Medulla oblongata (tissue), 1 donor: ENCODE measurements at regions not wholly inside any gene's neighbourhood (a gene's known extent, or its start where the extent isn't known, plus 50 kb on each side); places are given as distances from the start of the nearest gene placed in this dataset.

Source experiments
- DNase-seq: peaks from one replicate; pipeline ENCODE4 v3.0.0-alpha.2; 2015; ENCODE audit errors: extremely low spot score

DNA sequence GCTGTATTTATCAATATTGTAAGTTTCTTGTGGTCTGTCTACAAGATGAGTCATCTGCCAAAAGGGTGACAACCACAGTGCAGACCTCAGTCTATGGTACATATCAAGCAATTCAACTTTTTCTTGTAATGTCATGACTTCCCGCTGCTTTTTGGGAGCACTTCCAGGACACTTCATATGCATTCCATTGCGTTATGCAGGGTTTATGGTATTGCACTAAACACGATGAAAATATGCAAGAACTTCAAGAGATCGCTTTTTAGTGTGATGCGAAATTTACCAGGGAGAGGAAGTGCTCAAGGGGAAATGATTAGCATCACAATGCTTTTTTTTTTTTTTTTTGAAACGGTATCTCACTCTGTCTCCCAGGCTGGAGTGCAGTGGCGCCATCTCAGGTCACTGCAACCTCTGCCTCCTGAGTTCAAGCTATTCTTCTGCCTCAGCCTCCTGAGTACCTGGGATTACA, 166.5 kb downstream of the TFAP2A start:
- DNase-seq, result no peak

DNA sequence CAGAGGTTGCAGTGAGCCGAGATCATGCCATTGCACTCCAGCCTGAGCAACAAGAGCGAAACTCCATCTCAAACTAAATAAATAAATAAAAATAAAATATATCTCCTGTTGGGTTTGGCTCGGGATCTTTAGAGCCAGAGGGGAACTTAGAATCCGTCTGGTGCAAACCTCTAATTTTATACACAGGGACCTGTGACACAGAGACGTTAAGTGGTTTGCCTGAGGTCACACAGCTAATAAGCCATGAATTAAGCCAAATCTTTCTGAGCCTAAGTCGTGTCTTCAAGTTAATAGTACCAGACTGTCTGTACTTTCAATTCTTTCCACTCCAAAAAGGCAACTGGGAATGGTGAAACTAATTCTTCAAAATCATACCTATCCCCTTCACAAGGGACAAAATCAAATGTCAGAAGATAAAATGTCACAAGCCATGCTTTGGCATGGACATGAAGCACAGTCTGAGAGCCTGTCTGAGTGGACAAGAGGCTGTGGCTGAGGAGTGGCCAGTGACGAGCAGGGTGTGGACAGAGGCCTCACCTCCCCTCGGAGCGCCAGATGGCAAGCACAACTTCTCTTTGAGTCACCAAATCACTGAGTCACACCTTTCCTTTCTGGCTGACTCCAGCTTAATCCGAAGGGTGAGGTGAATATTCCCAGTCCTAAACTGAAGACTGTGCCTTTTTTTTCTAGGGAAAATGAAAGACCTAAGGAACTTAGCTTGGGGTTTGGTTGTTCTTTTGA, 177.4 kb downstream of the TFAP2A start:
- no peak for DNase-seq

DNA sequence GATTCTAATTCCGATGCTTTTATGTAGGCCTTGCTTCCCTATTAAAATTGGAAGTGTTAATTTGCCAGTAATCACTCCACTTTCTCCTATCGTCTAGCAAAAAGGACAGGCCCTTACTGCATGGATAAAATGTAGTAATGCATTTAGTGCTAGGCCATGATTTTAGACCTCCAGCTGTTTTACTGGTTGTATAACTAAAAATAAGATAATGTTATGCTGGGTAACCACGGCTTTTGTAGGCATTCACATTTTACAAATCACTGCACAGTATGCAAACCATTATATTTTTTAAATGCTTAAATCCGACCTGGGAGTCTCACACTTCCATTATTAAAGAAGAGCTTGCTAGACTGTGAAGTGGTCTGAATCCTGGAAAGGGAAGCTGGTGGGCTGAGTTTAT, 179.5 kb downstream of the TFAP2A start:
- DNase-seq, result no peak

DNA sequence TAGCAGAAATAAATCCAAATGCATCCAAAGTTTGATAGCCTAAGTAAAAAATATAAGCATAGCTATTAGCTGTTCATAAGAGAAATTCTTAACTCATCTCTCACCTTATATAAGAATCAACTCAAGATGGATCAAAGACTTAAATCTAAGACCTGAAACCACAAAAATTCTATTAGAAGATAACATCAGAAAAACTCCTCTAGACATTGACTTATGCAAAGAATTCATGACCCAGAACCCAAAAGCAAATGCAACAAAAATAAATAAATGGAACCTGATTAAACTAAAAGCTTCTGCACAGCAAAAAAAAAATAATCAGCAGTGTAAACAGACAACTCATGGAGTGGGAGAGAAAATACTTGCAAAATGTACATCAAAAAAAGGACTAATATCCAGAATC, 184.3 kb downstream of the TFAP2A start:
- DNase-seq, result no peak

DNA sequence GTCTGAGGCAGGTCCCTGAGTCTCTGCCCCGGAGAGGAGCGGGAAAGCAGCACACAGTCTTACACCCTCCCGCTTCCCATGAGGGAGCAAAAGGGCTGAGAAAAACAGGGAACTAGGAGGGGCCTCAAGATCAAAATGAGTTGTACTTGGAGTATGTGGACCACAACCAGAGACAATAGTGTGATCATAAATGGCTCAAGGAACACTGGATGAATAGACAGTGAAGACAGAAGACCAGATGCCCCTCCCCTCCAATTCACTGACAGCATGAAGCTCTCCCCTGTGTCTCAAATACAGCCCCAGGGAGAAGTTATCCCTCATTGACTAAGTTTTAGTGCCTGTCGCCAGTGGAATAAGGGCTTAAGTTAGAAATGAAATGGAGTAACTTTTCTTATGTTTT, 191.0 kb downstream of the TFAP2A start:
- no peak for DNase-seq

DNA sequence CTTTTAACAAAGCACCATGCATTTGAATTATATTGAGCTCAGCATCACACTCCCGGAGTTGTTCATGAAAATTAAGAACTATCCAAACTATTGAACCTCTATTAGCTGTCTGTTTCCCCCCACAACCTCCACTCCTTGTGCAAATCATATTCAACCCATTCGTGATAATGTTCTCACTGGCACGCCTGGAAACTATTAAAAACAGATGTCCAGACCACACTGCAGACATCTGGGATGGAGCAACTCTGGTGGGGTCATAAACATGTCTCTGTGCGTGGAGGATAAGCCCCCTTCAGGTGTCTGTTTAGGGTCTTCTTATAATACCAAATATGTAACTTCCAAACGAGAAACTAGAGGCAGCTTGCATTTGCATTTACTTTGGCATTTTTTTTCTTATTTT, 193.7 kb downstream of the TFAP2A start:
- no peak for DNase-seq

DNA sequence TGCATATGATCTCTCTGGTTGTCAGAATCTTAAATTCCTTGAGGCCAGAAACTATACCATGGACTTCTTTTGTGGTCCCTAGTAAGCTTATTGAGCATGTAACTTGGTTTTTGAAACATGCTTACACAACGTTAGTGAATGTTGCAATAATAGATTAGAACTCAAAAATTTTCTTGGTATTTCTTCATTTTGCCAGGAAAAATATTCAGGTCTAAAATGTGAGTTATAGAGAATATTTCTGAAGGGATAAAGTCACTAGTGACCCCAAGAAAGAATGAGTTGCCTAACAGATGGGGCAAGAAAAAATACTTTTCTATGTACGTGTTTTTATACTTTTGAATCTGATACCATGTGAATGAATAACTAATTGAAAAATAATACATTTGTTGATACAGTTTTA, 195.4 kb downstream of the TFAP2A start:
- DNase-seq, result no peak

DNA sequence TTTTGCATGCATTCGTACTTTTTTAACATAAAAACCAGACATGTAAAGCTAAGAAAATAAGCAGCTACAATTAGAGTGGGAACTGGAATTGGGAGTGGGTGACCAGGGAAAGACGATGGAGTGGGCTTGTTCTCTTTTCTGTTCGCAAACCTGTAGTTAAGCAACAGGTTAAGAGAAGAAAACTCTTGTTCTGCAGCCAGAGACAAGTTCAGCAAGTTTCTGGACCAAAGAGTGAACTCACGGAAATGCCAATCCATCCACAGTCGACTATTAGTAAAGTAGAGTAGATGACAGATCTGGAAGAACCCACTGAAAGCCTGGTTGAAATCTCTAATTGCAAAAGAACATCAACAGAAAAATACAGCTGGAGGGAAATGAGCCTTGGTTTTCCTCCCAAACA, 197.8 kb downstream of the TFAP2A start:
- no peak for DNase-seq

DNA sequence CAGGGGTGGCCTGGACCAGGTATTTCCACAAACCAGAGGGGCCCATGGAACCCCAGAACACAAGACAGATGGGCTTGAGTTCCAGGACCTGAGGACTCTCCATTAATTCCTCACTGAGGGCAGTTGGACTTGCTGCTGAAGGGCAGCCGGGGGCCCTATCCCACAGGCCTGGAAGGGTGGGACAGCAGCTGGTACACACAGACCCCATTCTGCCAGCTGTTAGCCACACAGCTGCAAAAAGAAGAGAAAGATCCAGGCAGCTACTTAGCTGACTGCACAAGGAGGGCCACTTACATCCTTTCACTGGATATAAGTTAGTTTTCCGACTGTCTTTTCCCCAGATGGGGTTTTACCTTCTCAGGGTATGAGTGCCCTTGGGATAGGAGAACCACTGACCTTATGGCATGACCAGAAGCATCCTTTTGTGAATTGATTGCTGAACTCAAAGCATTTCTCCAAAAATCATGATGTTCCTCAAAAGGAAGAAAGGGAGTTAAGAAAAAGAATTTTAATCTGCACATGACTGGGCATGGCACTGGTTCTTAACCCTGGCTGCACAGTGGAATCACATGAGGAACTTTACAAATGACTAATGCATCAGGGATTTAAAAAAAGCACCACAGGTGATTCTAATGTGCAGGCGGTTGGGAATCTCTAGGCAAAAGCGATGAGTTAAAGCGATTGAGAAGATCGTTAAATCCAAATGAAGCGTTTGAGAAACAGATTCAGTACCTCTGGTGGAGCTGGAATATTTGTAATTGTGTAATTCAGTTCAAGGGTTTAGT, 199.4 kb downstream of the TFAP2A start:
- no peak for DNase-seq

DNA sequence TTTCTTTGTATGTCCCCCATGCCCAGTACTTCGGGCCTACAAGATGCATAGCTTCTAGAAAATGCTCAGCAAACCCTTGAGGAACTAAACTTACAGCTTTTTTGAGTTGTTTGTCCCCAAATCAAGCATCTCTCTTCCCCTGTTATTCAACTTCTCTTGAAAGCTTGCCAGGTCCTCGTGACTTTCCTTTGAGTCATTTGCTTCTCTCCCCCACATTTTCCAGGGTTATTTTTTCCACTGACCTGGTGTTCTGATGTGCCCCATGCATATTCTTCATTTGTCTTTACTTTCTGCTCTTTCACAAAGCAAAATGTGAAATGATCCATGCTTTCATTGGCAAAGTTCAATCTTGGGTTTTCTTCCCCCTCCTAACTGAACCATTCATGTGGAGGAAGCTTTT, 204.8 kb downstream of the TFAP2A start:
- DNase-seq, result peak; percentile 72

DNA sequence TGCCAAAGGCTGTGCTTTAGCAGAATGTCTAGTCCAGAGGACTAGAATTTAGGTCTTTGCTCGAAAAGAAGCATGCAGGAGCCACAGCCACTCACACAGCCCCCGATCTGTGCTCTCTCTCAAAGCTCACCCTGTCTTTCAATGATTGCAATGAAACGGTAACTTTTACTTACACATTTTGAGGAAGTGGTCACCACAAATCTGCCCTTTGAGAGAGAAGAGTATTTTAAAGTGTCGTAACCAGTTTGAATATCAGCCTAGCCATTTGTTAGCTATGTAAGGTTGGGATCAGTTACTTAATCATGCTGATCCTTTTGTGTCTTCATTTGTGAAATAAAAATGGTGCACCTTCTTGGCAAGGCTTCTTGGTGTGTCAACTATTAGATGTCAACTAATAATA, 209.0 kb downstream of the TFAP2A start:
- peak; percentile 64 for DNase-seq

DNA sequence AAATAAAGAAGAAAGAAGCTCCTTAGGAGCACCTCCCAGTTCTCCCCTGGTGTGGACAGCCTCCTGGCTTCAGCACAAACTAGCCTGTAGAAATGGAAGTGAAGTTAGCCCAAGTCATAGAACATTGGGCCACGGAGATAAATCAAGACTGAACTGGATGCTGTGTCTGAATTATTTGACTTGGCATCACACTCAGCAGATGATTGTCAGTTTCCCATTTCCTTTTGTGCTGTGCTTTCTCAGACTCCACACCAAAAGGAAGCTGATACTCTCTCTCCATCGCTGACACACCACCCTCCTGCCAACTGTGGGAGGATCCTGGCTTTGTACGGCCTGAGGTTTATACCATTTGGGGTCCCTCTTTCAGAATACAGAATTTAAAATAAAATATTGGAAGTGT, 209.8 kb downstream of the TFAP2A start:
- peak; percentile 13 for DNase-seq

DNA sequence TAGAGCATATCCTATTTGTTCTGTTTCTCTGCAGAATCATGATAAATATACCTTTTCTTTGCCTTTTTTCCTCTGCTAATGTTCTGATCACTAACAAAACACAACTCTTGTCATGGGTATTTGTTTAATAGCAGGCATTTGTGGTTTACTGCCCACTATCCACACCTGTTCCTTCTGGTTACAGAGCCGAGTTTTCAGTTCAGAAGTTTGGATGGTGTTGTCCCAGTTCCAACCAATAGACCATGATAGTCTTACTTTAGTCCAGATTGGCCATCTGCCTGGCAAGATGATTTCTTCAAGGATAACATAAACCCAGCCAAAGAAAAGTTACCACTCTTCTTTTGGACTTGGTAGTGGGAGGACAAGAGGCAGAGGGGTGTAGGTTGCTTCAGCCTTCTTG, 211.2 kb downstream of the TFAP2A start:
- DNase-seq, result no peak

DNA sequence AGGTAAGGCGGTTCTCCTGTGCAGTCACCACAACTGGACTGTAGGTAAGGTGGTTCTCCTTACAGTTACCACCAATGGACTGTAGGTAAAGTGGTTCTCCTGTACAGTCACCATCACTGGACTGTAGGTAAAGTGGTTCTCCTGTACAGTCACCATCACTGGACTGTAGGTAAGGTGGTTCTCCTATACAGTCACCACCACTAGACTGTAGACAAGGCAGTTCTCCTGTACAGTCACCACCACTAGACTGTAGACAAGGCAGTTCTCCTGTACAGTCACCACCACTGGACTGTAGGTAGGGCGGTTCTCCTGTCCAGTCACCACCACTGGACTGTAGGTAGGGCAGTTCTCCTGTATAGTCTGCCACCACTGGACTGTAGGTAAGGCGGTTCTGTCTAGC, 212.3 kb downstream of the TFAP2A start:
- DNase-seq, result no peak

DNA sequence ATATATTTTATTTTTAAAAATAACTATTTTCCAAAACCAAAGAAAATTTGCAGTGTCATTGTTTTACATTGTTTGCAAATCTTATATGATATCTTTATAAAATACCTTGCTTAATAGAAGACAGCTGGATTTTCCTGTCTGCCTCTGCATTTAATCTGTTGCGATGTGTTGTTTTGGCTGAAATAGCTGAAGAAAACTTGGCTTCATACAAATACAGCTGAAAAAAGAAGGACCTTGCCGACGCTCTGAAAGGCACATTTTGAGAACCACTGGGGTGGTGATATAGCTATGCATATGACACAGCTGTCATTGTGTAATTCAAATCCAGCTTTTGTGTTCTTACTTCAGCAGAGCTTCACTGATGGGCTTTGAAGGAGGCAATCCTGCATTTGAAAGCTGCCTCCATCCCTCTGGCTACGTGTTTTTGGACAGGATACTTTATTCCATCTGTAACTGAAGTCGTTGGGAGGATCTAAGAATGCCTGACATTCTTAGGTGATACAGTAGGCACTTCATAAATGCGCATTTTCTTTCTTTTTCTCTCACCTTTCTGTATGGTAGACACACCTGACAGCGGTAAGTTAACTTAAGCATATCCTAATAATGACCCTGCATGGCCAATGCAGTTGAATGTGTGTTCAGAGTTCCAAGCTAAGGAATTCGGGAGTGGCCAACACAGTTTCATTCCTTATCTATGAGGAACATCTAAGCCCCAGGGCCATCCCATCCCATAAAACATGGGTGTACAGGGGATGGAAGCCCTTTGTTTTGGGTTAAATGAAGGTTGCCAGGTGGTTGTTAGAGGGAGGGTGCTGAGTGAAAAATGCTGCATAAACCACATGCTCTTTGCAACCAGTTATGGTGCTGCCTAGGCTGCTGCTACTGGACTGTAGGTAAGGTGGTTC, 213.0 kb downstream of the TFAP2A start:
- no peak for DNase-seq

DNA sequence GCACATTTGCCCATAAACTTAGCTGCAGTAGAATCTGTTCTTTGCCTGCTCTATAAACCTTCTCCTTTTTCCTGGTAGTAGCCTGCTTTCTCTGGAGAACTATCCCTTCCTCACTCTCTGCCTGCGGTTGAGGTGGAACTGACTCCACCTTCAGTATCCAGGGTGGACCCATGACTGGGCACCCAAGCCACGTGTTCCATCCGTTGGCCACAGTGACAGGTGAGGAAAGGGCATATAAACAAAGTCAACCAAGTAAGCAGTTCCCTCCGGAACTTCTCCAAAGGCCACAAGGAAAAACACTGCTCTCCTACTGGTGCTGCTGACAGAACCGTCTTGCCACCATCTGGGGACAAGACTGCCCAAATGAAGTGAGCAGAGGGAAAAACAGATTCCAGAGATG, 218.8 kb downstream of the TFAP2A start:
- no peak for DNase-seq

DNA sequence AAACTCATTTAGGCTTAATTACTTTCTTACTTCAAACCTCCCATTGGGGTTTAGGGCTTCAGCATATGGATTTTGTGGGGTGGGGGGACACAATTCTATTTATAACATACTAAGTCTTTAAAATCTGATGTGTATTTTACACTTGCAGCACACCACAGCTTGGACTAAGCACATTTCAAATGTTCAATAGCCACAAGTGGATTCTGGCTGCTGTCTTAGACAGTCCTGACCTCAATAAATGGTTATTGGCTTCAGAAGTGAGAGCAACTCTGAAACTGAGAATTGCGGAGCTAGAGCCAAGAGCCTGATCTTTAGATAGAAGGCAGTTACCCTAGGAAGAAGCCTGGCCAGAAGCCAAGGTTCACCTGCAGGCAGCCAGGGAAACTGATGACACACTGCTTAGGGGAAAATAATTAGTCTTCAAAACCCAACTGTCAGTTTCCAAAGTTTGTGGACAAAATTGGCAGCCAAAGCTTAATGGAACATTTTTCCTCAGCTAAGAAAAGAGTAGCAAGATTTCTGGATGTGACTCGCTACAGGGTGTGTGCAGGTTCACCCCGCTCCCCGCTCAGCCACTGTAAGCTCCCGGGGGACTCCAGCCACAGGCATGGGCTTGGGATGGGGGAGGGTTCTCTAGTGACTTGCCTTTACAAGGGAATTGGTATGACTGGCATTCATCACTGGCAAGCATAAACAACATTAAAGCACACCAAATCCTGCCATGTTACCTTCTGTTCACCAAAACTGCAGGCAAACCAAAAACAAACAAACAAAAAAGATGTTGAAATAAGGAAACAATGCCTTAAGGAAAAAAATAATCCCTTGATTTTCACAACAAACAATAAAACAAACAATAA, 219.8 kb downstream of the TFAP2A start:
- no peak for DNase-seq

DNA sequence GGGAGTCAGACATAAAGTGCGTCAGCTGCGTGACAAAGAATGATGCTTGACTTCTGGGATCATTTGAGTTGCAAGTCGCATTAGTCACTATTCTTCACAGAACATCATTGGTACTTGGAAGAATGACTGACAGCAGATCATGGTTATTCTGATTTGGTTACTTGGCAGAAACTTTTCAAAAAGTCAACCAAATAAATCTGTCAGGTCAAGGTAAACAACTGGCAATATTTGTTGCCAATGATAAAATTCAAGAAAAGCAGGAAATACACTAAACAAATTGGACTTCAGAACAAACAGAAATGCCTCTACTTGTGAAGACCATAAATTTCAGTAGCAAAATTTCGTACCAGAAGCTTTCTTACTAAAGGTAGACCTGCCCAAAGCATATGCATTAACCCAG, 221.6 kb downstream of the TFAP2A start:
- DNase-seq, result no peak

DNA sequence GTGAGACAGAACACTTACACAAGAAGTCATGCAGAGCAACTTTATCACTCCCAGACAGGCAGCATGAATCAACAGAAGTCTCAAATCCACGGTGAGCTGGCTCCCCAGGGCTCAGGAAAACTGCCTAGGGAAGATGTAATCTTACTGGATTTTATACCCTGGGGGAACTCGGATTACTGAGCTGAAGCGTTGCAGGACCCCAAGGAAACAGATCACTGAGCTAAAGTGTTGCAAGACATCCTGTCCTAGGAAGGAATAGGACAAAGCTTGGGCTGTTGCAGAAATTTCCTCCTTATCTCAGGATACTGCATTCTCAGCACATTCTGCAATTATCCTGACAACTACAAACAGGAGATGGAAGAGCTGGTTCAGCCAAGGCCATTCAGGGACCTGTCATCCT, 224.8 kb downstream of the TFAP2A start:
- no peak for DNase-seq

DNA sequence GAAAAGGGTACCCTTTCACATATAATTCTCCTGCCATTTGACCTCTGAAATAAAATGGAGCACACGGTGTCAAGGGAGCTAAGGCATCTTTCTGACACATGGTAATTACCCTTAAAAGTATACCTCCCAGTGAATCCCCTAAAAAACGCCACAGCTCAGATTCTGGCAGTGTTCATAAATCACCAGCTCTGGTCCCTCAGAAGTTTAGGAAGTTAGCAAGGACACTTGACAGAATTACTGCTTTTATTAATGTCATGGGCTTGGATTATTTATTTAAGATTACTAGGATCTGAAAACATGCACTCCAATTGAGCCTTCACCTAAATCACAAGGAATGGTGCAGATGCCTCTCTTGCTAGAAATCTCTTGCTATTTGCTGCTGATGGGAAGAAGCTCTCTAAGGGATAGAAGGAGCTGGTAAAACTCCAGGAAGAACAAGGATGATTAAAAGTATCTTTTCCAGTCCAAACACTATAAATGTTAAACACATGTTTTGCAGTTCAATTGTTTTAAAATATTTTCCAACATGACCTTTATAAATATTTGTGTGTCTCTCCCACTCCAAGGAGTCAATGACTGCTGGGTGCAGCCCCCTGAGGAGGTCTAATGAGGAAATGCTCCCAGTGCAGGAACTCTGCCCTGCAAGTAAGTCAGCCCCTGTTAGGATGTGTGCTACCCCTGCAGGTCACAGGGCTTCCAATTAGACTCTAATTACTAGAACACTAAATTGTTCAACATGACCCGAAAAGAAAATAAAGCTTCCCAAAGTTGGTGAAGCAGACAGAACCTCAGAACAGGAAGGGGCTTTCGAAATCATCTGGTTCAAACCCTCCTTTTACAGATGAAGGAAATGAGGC, 230.3 kb downstream of the TFAP2A start:
- no peak for DNase-seq
